WTC11 (cell line): ENCODE measurements at regions not wholly inside any gene's neighbourhood (a gene's known extent, or its start where the extent isn't known, plus 50 kb on each side); places are given as distances from the start of the nearest gene placed in this dataset.

Source experiments
- ATAC-seq: fragments of 200-7000 bp; cut with Tn5 transposase; 2 replicates; pipeline ENCODE4 v1.10.0; 2021; ENCODE audit warnings: mild to moderate bottlenecking, moderate library complexity
- CTCF ChIA-PET: fragments of 300-600 bp; sonication (Branson Sonifier 250); formaldehyde crosslinking; loops from one replicate; lab custom pipeline; 2021; ENCODE audit warnings: antibody characterized with exemption; lab: Charles Lee
- POLR2A ChIA-PET: fragments of 350-600 bp; sonication (Branson Sonifier 250); formaldehyde crosslinking; loops from one replicate; lab custom pipeline; 2021; ENCODE audit warnings: antibody characterized with exemption; lab: Charles Lee
- DNase-seq: peaks from one replicate; pipeline ENCODE4 v3.0.0; 2021; ENCODE audit warnings: low spot score
- H3K27ac Mint-ChIP-seq: 2 replicates; pipeline ENCODE4 v1.8.0; 2021; ENCODE audit warnings: mixed read lengths
- H3K27me3 Mint-ChIP-seq: 2 replicates; pipeline ENCODE4 v1.8.0; 2021; ENCODE audit warnings: low read depth, mild to moderate bottlenecking, moderate library complexity, mixed read lengths
- H3K36me3 Mint-ChIP-seq: 2 replicates; pipeline ENCODE4 v1.8.0; 2021; ENCODE audit warnings: mixed read lengths
- H3K4me1 Mint-ChIP-seq: 2 replicates; pipeline ENCODE4 v1.8.0; 2022; ENCODE audit warnings: mixed read lengths
- H3K4me3 Mint-ChIP-seq: 2 replicates; pipeline ENCODE4 v1.8.0; 2021; ENCODE audit warnings: mild to moderate bottlenecking, moderate library complexity, mixed read lengths
- H3K9me3 Mint-ChIP-seq: 2 replicates; pipeline ENCODE4 v1.8.0; 2021; ENCODE audit warnings: mixed read lengths
- CBFB ChIP-seq: sonication (generic); formaldehyde crosslinking; IDR thresholded peaks from 2 replicates; pipeline ENCODE4 v1.8.1; 2022; ENCODE audit warnings: mild to moderate bottlenecking, low read depth, missing genetic modification reagents
- CREB1 ChIP-seq: sonication (generic); formaldehyde crosslinking; IDR thresholded peaks from 2 replicates; pipeline ENCODE4 v1.8.0; 2023; ENCODE audit warnings: mild to moderate bottlenecking, missing genetic modification reagents
- CREM ChIP-seq: sonication (generic); formaldehyde crosslinking; IDR thresholded peaks from 2 replicates; pipeline ENCODE4 v1.8.1; 2022; ENCODE audit warnings: mild to moderate bottlenecking, missing genetic modification reagents, moderate library complexity
- GABPB1 ChIP-seq: sonication (generic); formaldehyde crosslinking; IDR thresholded peaks from 2 replicates; pipeline ENCODE4 v1.8.1; 2023; ENCODE audit warnings: mild to moderate bottlenecking, missing genetic modification reagents
- GRHL2 ChIP-seq: fragments of 250-450 bp; sonication (Bioruptor Pico); IDR thresholded peaks from 2 replicates; pipeline ENCODE4 v1.8.0; 2022; ENCODE audit warnings: mild to moderate bottlenecking, moderate library complexity; ENCODE audit not compliant: insufficient replicate concordance, severe bottlenecking
- HMGA2 ChIP-seq: fragments of 250-450 bp; sonication (Bioruptor Pico); IDR thresholded peaks from 2 replicates; pipeline ENCODE4 v1.4.0; 2021; ENCODE audit warnings: mild to moderate bottlenecking, moderate library complexity
- NR1H2 ChIP-seq: sonication (generic); formaldehyde crosslinking; IDR thresholded peaks from 2 replicates; pipeline ENCODE4 v1.9.0; 2021; ENCODE audit warnings: mild to moderate bottlenecking, moderate library complexity, missing genetic modification reagents
- RORB ChIP-seq: fragments of 250-450 bp; sonication (Bioruptor Pico); IDR thresholded peaks from 2 replicates; pipeline ENCODE4 v1.9.0; 2021; ENCODE audit warnings: mild to moderate bottlenecking
- ZNF138 ChIP-seq: sonication (generic); formaldehyde crosslinking; conservative IDR thresholded peaks from 2 replicates; pipeline ENCODE4 v1.8.1; 2022; ENCODE audit warnings: mild to moderate bottlenecking, moderate library complexity, missing genetic modification reagents
- ZNF396 ChIP-seq: fragments of 250-450 bp; sonication (Bioruptor Pico); IDR thresholded peaks from 2 replicates; pipeline ENCODE4 v1.8.0; 2021; ENCODE audit warnings: mild to moderate bottlenecking, moderate library complexity, borderline replicate concordance
- ZNF671 ChIP-seq: fragments of 250-450 bp; sonication (Bioruptor Pico); IDR thresholded peaks from 2 replicates; pipeline ENCODE4 v1.8.0; 2021; ENCODE audit warnings: mild to moderate bottlenecking
- TF ChIP-seq, protein P1 (sequence below): sonication (generic); formaldehyde crosslinking; IDR thresholded peaks from 2 replicates; pipeline ENCODE4 v1.8.1; 2022; ENCODE audit warnings: mild to moderate bottlenecking, missing genetic modification reagents, moderate library complexity, borderline replicate concordance
- TF ChIP-seq, protein P2 (sequence below): sonication (generic); formaldehyde crosslinking; IDR thresholded peaks from 2 replicates; pipeline ENCODE4 v1.8.0; 2023; ENCODE audit warnings: missing genetic modification reagents, mild to moderate bottlenecking, borderline replicate concordance
- TF ChIP-seq, protein P3 (sequence below): fragments of 250-450 bp; sonication (Bioruptor Pico); IDR thresholded peaks from 2 replicates; pipeline ENCODE4 v2.1.2; 2022; ENCODE audit warnings: mild to moderate bottlenecking, moderate library complexity
- TF ChIP-seq, protein P4 (sequence below): sonication (generic); formaldehyde crosslinking; IDR thresholded peaks from 2 replicates; pipeline ENCODE4 v1.8.1; 2022; ENCODE audit warnings: low read depth, mild to moderate bottlenecking, moderate library complexity, missing genetic modification reagents, borderline replicate concordance
- TF ChIP-seq, protein P5 (sequence below): sonication (generic); formaldehyde crosslinking; IDR thresholded peaks from 2 replicates; pipeline ENCODE4 v1.8.0; 2023; ENCODE audit warnings: mild to moderate bottlenecking, missing genetic modification reagents
- TF ChIP-seq, protein P6 (sequence below): sonication (generic); formaldehyde crosslinking; IDR thresholded peaks from 2 replicates; pipeline ENCODE4 v1.8.0; 2022; ENCODE audit warnings: mild to moderate bottlenecking, missing genetic modification reagents
- TF ChIP-seq, protein P7 (sequence below): fragments of 250-450 bp; sonication (Bioruptor Pico); conservative IDR thresholded peaks from 2 replicates; pipeline ENCODE4 v1.9.0; 2021; ENCODE audit warnings: mild to moderate bottlenecking
- TF ChIP-seq, protein P8 (sequence below): sonication (generic); formaldehyde crosslinking; IDR thresholded peaks from 2 replicates; pipeline ENCODE4 v1.8.1; 2023; ENCODE audit warnings: mild to moderate bottlenecking, missing genetic modification reagents

DNA sequence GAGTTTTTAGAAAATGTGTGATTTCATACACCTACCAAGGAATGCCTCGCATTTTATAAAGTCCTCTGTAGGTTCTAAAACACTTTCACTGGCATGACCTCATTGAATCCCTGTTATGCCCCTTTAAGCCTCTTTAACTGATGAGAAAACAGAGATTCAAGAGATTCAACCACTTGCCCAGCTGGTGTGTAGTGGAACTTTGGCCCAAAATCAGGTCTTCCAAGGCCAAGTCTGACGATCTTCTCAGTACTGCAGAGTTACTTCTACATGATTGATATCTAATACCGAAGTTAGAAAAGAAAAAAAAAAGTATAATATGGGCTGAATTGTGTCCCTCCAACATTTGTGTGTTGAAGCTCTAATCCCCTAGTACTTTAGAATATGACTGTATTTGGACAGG is 202.0 kb downstream of the WDR11 start:
- POLR2A ChIA-PET = interaction anchor here (1.0 kb wide), 1 partner anchor 17 kb away, joined by 3 read pairs; no protein-coding TSS in a partner anchor
- H3K36me3 Mint-ChIP-seq = 0 out of 2 replicates have a peak, but pooled peaks cover 2% of the 10 kb centered on the region
- no peaks in the 10 kb centered on the region for H3K27me3 Mint-ChIP-seq
- H3K27ac Mint-ChIP-seq = no peak overlapping the region
- DNase-seq = no peak
- no peak for ATAC-seq
- TF ChIP-seq, protein P1, sequence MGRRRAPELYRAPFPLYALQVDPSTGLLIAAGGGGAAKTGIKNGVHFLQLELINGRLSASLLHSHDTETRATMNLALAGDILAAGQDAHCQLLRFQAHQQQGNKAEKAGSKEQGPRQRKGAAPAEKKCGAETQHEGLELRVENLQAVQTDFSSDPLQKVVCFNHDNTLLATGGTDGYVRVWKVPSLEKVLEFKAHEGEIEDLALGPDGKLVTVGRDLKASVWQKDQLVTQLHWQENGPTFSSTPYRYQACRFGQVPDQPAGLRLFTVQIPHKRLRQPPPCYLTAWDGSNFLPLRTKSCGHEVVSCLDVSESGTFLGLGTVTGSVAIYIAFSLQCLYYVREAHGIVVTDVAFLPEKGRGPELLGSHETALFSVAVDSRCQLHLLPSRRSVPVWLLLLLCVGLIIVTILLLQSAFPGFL (CRISPR knock-in tag) = no peak
- TF ChIP-seq, protein P2, sequence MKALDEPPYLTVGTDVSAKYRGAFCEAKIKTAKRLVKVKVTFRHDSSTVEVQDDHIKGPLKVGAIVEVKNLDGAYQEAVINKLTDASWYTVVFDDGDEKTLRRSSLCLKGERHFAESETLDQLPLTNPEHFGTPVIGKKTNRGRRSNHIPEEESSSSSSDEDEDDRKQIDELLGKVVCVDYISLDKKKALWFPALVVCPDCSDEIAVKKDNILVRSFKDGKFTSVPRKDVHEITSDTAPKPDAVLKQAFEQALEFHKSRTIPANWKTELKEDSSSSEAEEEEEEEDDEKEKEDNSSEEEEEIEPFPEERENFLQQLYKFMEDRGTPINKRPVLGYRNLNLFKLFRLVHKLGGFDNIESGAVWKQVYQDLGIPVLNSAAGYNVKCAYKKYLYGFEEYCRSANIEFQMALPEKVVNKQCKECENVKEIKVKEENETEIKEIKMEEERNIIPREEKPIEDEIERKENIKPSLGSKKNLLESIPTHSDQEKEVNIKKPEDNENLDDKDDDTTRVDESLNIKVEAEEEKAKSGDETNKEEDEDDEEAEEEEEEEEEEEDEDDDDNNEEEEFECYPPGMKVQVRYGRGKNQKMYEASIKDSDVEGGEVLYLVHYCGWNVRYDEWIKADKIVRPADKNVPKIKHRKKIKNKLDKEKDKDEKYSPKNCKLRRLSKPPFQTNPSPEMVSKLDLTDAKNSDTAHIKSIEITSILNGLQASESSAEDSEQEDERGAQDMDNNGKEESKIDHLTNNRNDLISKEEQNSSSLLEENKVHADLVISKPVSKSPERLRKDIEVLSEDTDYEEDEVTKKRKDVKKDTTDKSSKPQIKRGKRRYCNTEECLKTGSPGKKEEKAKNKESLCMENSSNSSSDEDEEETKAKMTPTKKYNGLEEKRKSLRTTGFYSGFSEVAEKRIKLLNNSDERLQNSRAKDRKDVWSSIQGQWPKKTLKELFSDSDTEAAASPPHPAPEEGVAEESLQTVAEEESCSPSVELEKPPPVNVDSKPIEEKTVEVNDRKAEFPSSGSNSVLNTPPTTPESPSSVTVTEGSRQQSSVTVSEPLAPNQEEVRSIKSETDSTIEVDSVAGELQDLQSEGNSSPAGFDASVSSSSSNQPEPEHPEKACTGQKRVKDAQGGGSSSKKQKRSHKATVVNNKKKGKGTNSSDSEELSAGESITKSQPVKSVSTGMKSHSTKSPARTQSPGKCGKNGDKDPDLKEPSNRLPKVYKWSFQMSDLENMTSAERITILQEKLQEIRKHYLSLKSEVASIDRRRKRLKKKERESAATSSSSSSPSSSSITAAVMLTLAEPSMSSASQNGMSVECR = no peak
- TF ChIP-seq ZNF671 (CRISPR knock-in tag) = no peak
- H3K9me3 Mint-ChIP-seq = peaks cover 13% of the 10 kb centered on the region
- no peaks in the 10 kb centered on the region for H3K4me1 Mint-ChIP-seq
- CTCF ChIA-PET = no interaction called here
- no peak overlapping the region for H3K4me3 Mint-ChIP-seq

DNA sequence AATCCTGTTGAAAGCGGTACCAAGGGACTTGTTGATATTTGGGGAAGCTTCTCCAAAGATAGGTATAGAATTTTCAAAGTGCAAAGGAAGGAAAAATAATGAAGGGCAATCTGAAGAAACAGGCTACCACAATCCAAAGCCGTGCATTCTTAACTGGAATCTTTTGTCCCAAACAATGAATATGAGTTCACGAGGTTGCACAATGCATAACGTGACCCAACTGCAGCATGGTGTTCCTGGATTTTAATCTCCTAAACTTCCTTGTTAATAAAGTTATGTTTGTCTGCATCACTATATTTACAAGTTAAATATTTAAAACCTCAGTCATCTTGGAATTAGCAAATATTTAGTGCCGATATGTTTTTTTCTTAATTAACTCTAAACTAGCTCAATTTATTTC is 203.7 kb downstream of the WDR11 start:
- no peak overlapping the region for H3K4me3 Mint-ChIP-seq
- no peaks in the 10 kb centered on the region for H3K4me1 Mint-ChIP-seq
- H3K27me3 Mint-ChIP-seq = no peaks in the 10 kb centered on the region
- peaks cover 12% of the 10 kb centered on the region for H3K9me3 Mint-ChIP-seq
- POLR2A ChIA-PET = no interaction called here
- H3K27ac Mint-ChIP-seq = no peak overlapping the region
- CTCF ChIA-PET = interaction anchor here (1.0 kb wide), 1 partner anchor 105 kb away, joined by 3 read pairs; no protein-coding TSS in a partner anchor
- ATAC-seq (no peak), DNase-seq (no peak)
- H3K36me3 Mint-ChIP-seq = 0 out of 2 replicates have a peak, but pooled peaks cover 2% of the 10 kb centered on the region
- no peak for TF ChIP-seq ZNF138 (CRISPR knock-in tag)
- TF ChIP-seq, protein P3, sequence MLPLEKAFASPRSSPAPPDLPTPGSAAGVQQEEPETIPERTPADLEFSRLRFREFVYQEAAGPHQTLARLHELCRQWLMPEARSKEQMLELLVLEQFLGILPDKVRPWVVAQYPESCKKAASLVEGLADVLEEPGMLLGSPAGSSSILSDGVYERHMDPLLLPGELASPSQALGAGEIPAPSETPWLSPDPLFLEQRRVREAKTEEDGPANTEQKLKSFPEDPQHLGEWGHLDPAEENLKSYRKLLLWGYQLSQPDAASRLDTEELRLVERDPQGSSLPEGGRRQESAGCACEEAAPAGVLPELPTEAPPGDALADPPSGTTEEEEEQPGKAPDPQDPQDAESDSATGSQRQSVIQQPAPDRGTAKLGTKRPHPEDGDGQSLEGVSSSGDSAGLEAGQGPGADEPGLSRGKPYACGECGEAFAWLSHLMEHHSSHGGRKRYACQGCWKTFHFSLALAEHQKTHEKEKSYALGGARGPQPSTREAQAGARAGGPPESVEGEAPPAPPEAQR (CRISPR knock-in tag) = no peak
- TF ChIP-seq CREB1 (CRISPR knock-in tag) = no peak
- no peak for TF ChIP-seq HMGA2 (CRISPR knock-in tag)
- TF ChIP-seq, protein P4, sequence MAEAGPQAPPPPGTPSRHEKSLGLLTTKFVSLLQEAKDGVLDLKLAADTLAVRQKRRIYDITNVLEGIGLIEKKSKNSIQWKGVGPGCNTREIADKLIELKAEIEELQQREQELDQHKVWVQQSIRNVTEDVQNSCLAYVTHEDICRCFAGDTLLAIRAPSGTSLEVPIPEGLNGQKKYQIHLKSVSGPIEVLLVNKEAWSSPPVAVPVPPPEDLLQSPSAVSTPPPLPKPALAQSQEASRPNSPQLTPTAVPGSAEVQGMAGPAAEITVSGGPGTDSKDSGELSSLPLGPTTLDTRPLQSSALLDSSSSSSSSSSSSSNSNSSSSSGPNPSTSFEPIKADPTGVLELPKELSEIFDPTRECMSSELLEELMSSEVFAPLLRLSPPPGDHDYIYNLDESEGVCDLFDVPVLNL (CRISPR knock-in tag) = no peak
- TF ChIP-seq GABPB1 (CRISPR knock-in tag) = no peak
- TF ChIP-seq CREM = no peak
- no peak for TF ChIP-seq RORB
- TF ChIP-seq, protein P5, sequence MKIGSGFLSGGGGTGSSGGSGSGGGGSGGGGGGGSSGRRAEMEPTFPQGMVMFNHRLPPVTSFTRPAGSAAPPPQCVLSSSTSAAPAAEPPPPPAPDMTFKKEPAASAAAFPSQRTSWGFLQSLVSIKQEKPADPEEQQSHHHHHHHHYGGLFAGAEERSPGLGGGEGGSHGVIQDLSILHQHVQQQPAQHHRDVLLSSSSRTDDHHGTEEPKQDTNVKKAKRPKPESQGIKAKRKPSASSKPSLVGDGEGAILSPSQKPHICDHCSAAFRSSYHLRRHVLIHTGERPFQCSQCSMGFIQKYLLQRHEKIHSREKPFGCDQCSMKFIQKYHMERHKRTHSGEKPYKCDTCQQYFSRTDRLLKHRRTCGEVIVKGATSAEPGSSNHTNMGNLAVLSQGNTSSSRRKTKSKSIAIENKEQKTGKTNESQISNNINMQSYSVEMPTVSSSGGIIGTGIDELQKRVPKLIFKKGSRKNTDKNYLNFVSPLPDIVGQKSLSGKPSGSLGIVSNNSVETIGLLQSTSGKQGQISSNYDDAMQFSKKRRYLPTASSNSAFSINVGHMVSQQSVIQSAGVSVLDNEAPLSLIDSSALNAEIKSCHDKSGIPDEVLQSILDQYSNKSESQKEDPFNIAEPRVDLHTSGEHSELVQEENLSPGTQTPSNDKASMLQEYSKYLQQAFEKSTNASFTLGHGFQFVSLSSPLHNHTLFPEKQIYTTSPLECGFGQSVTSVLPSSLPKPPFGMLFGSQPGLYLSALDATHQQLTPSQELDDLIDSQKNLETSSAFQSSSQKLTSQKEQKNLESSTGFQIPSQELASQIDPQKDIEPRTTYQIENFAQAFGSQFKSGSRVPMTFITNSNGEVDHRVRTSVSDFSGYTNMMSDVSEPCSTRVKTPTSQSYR (CRISPR knock-in tag) = no peak
- TF ChIP-seq, protein P6, sequence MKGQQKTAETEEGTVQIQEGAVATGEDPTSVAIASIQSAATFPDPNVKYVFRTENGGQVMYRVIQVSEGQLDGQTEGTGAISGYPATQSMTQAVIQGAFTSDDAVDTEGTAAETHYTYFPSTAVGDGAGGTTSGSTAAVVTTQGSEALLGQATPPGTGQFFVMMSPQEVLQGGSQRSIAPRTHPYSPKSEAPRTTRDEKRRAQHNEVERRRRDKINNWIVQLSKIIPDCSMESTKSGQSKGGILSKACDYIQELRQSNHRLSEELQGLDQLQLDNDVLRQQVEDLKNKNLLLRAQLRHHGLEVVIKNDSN = no peak
- no peak for TF ChIP-seq GRHL2 (CRISPR knock-in tag)
- TF ChIP-seq ZNF671 (CRISPR knock-in tag) = no peak
- no peak for TF ChIP-seq NR1H2 (CRISPR knock-in tag)
- TF ChIP-seq, protein P7, sequence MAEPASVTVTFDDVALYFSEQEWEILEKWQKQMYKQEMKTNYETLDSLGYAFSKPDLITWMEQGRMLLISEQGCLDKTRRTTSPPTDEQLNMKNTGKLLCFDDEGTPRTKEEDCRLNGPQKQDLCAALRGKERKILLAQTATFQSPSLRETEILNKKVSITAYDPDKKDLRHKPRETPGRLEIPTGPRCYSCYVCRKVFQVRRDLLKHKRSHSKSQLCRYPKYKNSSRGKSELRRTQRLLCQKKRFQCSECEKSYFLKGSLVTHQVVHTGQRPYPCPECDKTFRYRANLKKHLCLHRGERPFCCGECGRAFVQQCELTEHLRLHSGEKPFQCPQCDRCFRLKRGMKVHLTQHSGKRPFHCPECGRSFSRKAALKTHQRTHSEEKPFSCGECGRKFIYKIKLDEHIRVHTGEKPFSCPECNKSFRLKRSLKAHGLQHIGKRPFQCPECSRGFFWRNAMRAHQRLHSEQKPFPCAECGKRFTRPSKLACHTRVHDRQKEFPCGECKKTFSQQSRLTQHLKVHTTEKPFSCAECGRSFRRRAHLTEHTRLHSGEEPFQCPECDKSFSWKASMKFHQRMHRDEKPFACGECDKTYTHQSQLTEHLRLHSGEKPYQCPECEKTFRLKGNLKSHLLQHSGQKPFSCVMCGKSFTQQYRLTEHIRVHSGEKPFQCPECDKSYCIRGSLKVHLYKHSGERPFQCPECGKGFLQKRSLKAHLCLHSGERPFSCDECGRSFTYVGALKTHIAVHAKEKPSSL (CRISPR knock-in tag) = no peak
- no peak for TF ChIP-seq ZNF396 (CRISPR knock-in tag)
- TF ChIP-seq, protein P8, sequence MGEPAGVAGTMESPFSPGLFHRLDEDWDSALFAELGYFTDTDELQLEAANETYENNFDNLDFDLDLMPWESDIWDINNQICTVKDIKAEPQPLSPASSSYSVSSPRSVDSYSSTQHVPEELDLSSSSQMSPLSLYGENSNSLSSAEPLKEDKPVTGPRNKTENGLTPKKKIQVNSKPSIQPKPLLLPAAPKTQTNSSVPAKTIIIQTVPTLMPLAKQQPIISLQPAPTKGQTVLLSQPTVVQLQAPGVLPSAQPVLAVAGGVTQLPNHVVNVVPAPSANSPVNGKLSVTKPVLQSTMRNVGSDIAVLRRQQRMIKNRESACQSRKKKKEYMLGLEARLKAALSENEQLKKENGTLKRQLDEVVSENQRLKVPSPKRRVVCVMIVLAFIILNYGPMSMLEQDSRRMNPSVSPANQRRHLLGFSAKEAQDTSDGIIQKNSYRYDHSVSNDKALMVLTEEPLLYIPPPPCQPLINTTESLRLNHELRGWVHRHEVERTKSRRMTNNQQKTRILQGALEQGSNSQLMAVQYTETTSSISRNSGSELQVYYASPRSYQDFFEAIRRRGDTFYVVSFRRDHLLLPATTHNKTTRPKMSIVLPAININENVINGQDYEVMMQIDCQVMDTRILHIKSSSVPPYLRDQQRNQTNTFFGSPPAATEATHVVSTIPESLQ = no peak
- no peak for TF ChIP-seq CBFB (CRISPR knock-in tag)
